ENCODE measurements at regions not wholly inside any gene's neighbourhood (a gene's known extent, or its start where the extent isn't known, plus 50 kb on each side); places are given as distances from the start of the nearest gene placed in this dataset.

- no peak for DNase-seq
These were observed 139.5 kb downstream of the KIF18A start for GRCh38 chr11:27968461-27968860.

- DNase-seq, result no peak
These were observed 142.4 kb downstream of the KIF18A start for GRCh38 chr11:27965559-27965958.

GRCh38 chr11:27963370-27963769 lies 144.6 kb downstream of the KIF18A start:
- no peak for DNase-seq

GRCh38 chr11:27949951-27950738 lies 157.8 kb downstream of the KIF18A start:
- DNase-seq, result no peak

GRCh38 chr11:27945348-27945747 lies 162.6 kb downstream of the KIF18A start:
- no peak for DNase-seq

GRCh38 chr11:27938011-27938410 lies 169.9 kb downstream of the KIF18A start:
- no peak for DNase-seq

GRCh38 chr11:27934830-27935145 lies 173.2 kb downstream of the KIF18A start:
- no peak for DNase-seq

- DNase-seq, result no peak
These were observed 173.7 kb downstream of the KIF18A start for GRCh38 chr11:27933992-27934829.

- DNase-seq, result no peak
These were observed 176.2 kb downstream of the KIF18A start for GRCh38 chr11:27931770-27932169.

- DNase-seq, result no peak
These were observed 177.0 kb downstream of the KIF18A start for GRCh38 chr11:27930946-27931345.

- no peak for DNase-seq
These were observed 179.1 kb downstream of the KIF18A start for GRCh38 chr11:27928809-27929208.

GRCh38 chr11:27926981-27927481 lies 180.9 kb downstream of the KIF18A start:
- DNase-seq, result no peak

GRCh38 chr11:27926486-27926885 lies 181.5 kb downstream of the KIF18A start:
- DNase-seq, result no peak

- no peak for DNase-seq
These were observed 186.5 kb downstream of the KIF18A start for GRCh38 chr11:27921472-27921871.

GRCh38 chr11:27916541-27917100 lies 191.3 kb downstream of the KIF18A start:
- no peak for DNase-seq

- DNase-seq, result no peak
These were observed 193.9 kb downstream of the KIF18A start for GRCh38 chr11:27914080-27914479.

GRCh38 chr11:27913650-27914049 lies 194.3 kb downstream of the KIF18A start:
- DNase-seq, result no peak

- DNase-seq, result no peak
These were observed 195.0 kb downstream of the KIF18A start for GRCh38 chr11:27912916-27913315.

- no peak for DNase-seq
These were observed 197.6 kb downstream of the KIF18A start for GRCh38 chr11:27910186-27910931.

GRCh38 chr11:27909386-27909785 lies 198.6 kb downstream of the KIF18A start:
- DNase-seq, result no peak

GRCh38 chr11:27908621-27909020 lies 199.3 kb downstream of the KIF18A start:
- DNase-seq, result no peak

GRCh38 chr11:27907530-27907929 lies 200.4 kb downstream of the KIF18A start:
- no peak for DNase-seq

- no peak for DNase-seq
These were observed 200.9 kb downstream of the KIF18A start for GRCh38 chr11:27907091-27907490.

Measured in NCI-H526 treated with DMSO at 0.1 percent for 48 hours (cell line).